ENCODE measurements at regions not wholly inside any gene's neighbourhood (a gene's known extent, or its start where the extent isn't known, plus 50 kb on each side); places are given as distances from the start of the nearest gene placed in this dataset.

DNA sequence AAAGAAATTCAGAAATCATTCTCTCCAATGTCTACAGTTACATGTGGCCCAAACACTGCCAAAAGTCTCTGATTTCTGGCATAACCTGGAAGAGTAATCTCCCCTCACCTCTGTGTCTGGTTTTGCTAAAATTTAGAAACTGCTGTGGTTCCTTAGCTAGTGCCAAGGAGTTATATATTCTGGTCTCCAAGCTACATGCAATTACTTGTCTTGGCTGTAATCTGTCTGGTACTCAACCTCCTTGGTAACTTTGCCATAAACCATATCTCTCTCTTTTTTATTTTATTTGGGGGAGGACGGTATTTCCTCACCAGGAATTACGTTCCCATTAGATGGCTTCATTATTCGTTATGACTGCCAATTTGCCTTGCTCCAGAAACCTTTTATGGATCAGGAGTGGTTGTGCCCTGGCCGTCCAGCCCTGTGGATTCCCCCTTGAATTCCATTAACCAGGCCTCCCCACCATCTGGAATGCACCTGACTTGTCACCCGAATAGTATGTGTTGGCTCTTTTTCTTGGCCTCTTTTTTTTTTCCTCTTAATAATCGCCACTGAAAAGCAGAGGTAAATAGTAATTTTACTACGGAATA, 400.0 kb downstream of the CD83 start:
- H3K9me3 ChIP-seq (ENCODE audit: insufficient read depth, low read length) = no peaks in the 10 kb centered on the region
- H3K9me2 ChIP-seq (replicated peaks; ENCODE audit: insufficient read depth, low read length) = no peaks in the 10 kb centered on the region
- no peak overlapping the region for H3K4me3 ChIP-seq (ENCODE audit: insufficient read depth, low read length, poor library complexity, severe bottlenecking)
- H3K9ac ChIP-seq (ENCODE audit: low read length) = no peak overlapping the region
- H3F3A ChIP-seq (ENCODE audit: insufficient read depth) = no peaks in the 10 kb centered on the region
- H4K20me1 ChIP-seq (ENCODE audit: low read depth, low read length) = no peaks in the 10 kb centered on the region
- TF ChIP-seq, protein P1, sequence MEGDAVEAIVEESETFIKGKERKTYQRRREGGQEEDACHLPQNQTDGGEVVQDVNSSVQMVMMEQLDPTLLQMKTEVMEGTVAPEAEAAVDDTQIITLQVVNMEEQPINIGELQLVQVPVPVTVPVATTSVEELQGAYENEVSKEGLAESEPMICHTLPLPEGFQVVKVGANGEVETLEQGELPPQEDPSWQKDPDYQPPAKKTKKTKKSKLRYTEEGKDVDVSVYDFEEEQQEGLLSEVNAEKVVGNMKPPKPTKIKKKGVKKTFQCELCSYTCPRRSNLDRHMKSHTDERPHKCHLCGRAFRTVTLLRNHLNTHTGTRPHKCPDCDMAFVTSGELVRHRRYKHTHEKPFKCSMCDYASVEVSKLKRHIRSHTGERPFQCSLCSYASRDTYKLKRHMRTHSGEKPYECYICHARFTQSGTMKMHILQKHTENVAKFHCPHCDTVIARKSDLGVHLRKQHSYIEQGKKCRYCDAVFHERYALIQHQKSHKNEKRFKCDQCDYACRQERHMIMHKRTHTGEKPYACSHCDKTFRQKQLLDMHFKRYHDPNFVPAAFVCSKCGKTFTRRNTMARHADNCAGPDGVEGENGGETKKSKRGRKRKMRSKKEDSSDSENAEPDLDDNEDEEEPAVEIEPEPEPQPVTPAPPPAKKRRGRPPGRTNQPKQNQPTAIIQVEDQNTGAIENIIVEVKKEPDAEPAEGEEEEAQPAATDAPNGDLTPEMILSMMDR (IDR thresholded peaks at IDR 0.05; ENCODE audit: insufficient read depth, low read length, poor library complexity, severe bottlenecking) = no peak
- no peak for TF ChIP-seq EZH2phosphoT487 (conservative IDR thresholded peaks at IDR 0.05; ENCODE audit: low read length)
- no peak overlapping the region for H3K27ac ChIP-seq (ENCODE audit: low read depth, low read length)
- no peak overlapping the region for H3K4me2 ChIP-seq (ENCODE audit: low read depth, low read length, poor library complexity, severe bottlenecking)
- H2AFZ ChIP-seq (ENCODE audit: low read depth, low read length, severe bottlenecking) = no peak overlapping the region
- H3K27me3 ChIP-seq (ENCODE audit: low read length) = no peaks in the 10 kb centered on the region
- no peaks in the 10 kb centered on the region for H3K36me3 ChIP-seq (ENCODE audit: low read length)
- no peaks in the 10 kb centered on the region for H3K79me2 ChIP-seq (ENCODE audit: insufficient read depth, low read length)

DNA sequence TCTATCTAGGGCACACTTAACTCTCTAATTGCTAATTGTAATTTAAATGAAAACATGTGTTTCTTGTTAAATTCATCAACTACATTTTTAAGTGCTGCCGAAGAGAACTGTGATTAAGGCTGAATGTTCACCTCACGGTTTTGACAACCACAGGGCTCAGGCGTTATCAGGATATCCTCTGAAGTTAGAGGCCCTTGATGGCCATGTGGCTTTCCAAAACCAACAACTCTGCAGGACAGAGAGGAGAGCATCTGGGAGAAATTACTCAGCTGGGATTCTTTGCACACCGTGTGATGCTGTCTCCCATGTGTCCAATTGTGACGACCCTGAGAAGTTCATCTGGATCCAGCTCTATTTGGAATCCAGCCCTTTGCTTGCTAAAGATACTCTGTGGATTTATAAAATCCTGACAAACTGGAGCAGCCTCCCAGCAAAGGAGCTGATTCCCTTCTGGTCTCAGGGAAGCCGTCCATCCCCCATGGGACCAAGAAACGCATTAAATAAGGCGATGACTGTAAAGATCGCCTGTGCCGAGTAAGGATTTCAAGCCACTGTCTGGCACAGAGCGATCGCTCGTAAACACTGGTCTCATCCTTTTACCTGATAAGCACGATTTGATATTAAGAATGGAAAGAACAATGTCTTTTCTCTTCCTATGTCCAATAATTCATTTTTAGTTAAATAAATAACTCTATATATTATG, 401.1 kb downstream of the CD83 start:
- Histone ChIP-seq H3K9ac (ENCODE audit: low read length) (no peak overlapping the region), H3K4me2 (ENCODE audit: low read depth, low read length, poor library complexity, severe bottlenecking) (no peak overlapping the region), H3K9me3 (ENCODE audit: insufficient read depth, low read length) (no peaks in the 10 kb centered on the region), H2AFZ (ENCODE audit: low read depth, low read length, severe bottlenecking) (no peak overlapping the region), H3K27ac (ENCODE audit: low read depth, low read length) (no peak overlapping the region), H4K20me1 (ENCODE audit: low read depth, low read length) (no peaks in the 10 kb centered on the region), H3K79me2 (ENCODE audit: insufficient read depth, low read length) (no peaks in the 10 kb centered on the region), H3K9me2 (replicated peaks; ENCODE audit: insufficient read depth, low read length) (no peaks in the 10 kb centered on the region), H3K4me3 (ENCODE audit: insufficient read depth, low read length, poor library complexity, severe bottlenecking) (no peak overlapping the region), H3K27me3 (ENCODE audit: low read length) (no peaks in the 10 kb centered on the region), H3K36me3 (ENCODE audit: low read length) (no peaks in the 10 kb centered on the region), H3F3A (ENCODE audit: insufficient read depth) (no peaks in the 10 kb centered on the region)
- no peak for TF ChIP-seq EZH2phosphoT487 (conservative IDR thresholded peaks at IDR 0.05; ENCODE audit: low read length)
- TF ChIP-seq, protein P1 (IDR thresholded peaks at IDR 0.05; ENCODE audit: insufficient read depth, low read length, poor library complexity, severe bottlenecking) = no peak

DNA sequence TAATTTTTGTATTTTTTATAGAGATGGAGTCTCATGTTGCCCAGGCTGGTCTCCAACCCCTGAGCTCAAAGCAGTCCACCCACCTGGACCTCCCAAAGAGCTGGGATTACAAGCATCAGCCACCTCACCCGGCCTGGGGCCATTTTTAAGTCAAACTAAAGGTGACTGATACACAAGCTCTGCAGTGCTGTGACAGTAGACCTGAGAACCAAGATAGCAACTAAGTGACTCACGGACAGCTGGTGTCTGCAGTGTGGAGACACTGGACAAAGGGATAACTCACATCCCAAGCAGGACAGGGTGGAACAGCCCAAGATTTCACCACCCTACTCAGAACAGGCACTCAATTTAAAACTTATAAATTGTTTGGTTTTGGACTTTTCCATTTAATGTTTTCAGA, 402.5 kb downstream of the CD83 start:
- H4K20me1 ChIP-seq (ENCODE audit: low read depth, low read length) = no peaks in the 10 kb centered on the region
- H3K9me2 ChIP-seq (replicated peaks; ENCODE audit: insufficient read depth, low read length) = no peaks in the 10 kb centered on the region
- no peaks in the 10 kb centered on the region for H3K36me3 ChIP-seq (ENCODE audit: low read length)
- H3K27me3 ChIP-seq (ENCODE audit: low read length) = no peaks in the 10 kb centered on the region
- no peak overlapping the region for H3K4me3 ChIP-seq (ENCODE audit: insufficient read depth, low read length, poor library complexity, severe bottlenecking)
- TF ChIP-seq, protein P1 (IDR thresholded peaks at IDR 0.05; ENCODE audit: insufficient read depth, low read length, poor library complexity, severe bottlenecking) = no peak
- TF ChIP-seq EZH2phosphoT487 (conservative IDR thresholded peaks at IDR 0.05; ENCODE audit: low read length) = no peak
- no peak overlapping the region for H2AFZ ChIP-seq (ENCODE audit: low read depth, low read length, severe bottlenecking)
- H3K79me2 ChIP-seq (ENCODE audit: insufficient read depth, low read length) = no peaks in the 10 kb centered on the region
- no peak overlapping the region for H3K9ac ChIP-seq (ENCODE audit: low read length)
- no peak overlapping the region for H3K27ac ChIP-seq (ENCODE audit: low read depth, low read length)
- no peaks in the 10 kb centered on the region for H3K9me3 ChIP-seq (ENCODE audit: insufficient read depth, low read length)
- no peak overlapping the region for H3K4me2 ChIP-seq (ENCODE audit: low read depth, low read length, poor library complexity, severe bottlenecking)
- H3F3A ChIP-seq (ENCODE audit: insufficient read depth) = no peaks in the 10 kb centered on the region
